HG03196 (cell line): ENCODE measurements at regions not wholly inside any gene's neighbourhood (a gene's known extent, or its start where the extent isn't known, plus 50 kb on each side); places are given as distances from the start of the nearest gene placed in this dataset.
A peak's percentile ranks its signal among the peaks of the same experiment; 100 is the strongest.
"Not testable (repeated sequence)": the region's sequence is repeated elsewhere in the genome, so short reads cannot be mapped to it uniquely, and the experiment has no call there.

Experiments
- ATAC-seq: cut with Tn5 transposase; IDR thresholded peaks from one replicate; pipeline ENCODE4 v1.9.1; 2021; ENCODE audit not compliant: unreplicated experiment

DNA sequence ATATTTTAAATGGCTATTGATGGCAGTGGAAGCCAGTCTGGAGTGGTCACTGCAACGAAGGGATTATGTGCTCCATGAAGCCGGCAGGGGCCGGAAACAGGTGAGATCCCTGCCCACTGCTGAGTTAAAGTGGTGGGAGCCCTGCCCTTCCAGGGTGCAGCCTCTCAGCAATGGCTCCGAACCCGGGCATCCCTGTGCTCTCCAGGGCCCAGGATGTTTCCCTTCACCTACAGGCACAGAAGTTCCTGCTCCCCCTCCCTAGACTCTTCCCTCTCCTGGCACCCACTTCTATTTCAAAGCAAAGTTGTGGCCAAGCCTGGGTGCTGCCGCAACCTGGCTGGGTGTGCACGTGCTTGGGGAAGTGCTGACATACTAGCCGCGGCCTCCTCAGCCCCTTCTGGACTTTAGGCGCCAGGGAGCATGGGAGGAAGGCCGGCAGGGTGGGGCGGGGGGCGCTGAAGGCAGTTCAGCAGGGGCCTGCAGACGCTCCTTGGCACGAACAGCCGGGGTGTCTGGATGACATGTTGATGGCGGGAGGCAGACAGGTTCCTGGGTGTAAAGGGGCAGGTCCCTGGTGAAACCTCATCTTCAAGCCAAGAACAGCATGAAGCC is 452.3 kb downstream of the HTR1B start:
- no peak for ATAC-seq

DNA sequence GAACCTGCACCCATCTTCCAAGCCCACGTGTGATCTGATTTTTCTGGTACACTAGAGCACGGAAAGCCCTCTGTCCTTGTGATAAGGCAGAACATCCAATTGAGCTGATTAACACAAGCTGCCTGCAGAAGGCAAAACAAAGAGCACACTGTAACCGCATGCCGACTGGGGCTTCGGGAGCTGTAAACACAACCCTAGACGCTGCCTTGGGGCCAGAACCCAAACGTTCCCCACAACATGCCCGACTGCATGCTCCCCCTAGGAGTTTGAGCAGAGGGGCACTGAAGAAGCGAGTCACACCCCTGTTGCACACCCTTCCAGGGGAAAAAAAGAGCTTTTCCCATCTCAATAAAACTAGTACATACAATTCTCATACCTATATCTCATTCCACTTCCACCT is 470.7 kb downstream of the HTR1B start:
- no peak for ATAC-seq

DNA sequence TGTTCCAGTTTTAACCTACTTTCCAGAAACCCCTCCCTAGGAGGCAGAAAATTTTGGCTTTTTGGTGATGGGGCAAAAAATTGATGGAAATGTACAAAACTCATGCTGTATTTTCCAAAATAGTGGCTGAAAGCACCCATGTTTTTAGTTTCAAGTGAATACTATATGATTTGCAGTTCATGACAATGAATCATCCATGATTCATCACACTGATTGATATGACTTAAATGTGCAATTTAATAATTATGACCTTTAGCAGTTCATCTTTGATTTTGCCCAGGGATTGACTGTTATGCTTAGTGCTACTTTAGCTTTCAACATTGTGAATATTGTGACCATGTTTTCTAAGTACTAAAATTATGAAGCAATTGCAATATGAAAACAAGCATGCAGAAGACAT is 478.7 kb downstream of the HTR1B start:
- no peak for ATAC-seq

DNA sequence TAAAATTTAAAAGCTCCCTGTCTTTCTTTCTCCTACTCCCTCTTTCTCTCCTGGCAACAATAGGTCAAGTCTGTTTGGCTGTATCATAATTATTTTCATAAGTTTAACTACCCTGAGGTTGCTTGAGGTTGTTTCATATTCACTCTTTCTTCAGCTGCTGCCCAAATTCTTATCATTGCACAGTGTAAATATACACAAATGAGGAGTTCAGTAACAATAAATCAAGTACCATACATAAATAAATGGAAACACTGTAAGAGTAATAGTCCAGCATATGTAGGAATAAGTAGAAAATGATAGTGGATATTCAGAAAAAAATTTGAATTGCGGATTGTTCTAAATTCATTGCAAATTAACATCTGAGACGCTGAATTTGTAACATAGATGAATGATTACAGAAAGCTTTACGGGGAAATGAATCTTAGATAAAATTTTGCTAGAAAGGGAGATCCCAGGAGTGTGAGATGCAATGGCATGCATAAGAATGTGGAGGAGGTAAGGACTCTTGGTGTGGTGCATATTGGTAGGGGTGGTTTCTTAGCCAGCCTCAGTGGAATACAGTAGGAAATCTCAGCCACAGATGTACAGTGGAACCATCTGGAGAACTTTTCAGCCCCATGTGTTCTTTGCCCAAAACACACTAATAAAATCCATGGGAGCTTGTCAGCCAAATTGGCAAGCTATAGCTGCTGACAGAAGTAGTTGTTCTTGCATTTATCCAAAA is 480.7 kb downstream of the HTR1B start:
- no peak for ATAC-seq

DNA sequence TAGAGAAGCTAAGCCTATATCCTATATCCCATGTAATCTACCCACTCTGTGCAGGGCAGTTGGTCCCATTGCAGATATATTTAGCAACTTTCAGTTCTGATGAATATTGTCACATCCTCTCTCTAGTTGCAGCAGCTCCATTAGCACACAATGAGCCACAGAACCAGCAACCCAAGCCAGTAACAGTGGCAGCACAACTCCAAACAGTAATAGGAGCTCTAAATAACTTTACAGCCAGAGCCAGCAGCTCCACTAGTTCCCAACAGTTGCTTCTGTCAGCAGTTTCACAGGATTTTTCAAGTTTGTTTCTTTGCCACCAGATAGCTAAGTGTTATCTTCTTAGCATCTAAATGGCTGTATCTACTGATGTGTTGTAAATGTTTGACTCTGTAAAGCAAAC is 490.8 kb downstream of the HTR1B start:
- ATAC-seq: no peak

DNA sequence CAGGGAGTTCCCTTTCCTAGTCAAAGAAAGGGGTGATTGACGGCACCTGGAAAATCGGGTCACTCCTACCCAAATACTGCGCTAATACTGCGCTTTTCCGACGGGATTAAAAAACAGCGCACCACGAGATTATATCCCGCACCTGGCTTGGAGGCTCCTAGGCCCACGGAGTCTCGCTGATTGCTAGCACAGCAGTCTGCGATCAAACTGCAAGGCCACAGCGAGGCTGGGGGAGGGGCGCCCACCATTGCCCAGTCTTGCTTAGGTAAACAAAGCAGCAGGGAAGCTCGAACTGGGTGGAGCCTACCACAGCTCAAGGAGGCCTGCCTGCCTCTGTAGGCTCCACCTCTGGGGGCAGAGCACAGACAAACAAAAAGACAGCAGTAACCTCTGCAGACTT is 504.1 kb downstream of the HTR1B start:
- ATAC-seq: not testable (repeated sequence)

DNA sequence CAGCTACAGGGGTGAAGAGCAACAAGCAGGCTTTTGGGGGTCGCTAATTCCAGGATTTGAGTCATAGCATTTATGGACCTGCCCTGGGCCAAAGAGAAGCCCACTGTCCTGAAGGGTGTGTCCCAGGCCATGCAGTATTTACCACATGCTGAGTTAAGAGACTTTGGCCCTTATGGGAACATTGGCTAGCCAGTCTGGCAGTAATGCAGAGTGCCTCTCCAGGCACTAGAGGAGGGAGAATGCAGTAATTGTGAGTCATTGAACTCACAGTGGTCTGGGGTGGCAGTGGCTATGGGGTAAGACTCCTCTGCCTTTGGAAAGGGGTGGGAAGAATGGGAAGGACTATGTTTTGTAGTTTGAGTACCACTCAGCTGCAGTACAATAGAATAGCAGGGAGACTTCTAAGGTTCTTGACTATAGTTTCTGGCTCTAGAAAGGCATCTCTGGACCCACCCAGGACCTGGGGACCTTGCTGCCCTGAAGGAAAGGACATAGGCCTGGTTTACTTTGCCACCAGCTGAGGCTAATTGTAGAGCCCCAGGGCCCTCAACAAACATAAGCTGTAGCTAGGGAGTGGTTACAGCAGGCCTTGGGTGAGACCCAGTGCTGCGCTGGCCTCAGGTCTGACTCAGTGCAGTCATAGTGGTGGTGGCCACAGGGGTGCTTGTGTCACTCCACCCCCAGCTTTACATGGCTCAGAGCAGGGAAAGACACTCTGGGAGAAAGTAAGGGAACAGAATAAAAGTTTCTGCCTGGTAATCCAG is 520.9 kb downstream of the HTR1B start:
- no peak for ATAC-seq

DNA sequence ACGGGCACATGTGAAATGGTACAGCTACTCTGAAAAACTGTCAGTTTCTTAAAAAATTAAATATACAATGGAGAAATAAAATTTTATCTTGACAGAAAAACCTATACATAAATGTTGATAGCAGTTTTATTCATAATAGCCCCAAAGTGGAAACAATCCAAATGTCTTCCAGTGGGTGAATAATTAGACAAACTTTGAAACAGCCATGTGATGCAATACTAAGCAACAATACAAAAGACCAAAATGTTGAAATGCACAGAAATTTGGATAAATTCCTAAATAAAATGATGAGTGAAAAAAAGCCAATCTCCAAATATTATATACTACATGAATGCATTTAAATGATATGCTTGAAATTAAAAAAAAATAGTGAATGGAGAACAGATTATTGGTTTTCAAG is 523.1 kb downstream of the HTR1B start:
- ATAC-seq: no peak

DNA sequence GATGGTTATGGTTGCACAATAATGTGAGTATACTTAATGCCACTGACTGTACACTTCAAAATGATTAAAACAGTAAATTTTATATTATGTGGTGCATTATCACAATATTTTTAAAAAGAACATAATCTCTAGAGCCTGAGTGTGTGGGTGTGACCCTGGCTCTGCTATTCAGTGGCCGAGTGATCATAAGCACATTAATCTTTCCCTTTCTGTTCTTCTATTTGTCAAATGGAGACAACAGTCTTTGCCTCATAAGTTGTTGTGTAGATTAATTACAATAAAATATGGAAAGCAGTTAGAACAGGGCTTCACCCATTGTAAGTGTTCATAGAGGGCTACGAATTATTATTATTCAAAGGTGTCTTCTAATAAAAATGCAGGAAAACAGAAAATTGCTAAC is 548.6 kb downstream of the HTR1B start:
- ATAC-seq: no peak

DNA sequence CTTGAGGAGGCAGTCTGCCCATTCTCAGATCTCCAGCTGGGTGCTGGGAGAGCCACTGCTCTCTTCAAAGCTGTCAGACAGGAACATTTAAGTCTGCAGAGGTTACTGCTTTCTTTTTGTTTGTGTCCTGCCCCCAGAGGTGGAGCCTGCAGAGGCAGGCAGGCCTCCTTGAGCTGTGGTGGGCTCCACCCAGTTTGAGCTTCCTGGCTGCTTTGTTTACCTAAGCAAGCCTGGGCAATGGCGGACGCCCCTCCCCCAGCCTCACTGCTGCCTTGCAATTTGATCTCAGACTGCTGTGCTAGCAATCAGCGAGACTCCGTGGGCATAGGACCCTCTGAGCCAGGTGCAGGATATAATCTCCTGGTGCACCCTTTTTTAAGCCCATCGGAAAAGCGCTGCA is 557.8 kb downstream of the HTR1B start:
- ATAC-seq: not testable (repeated sequence)

DNA sequence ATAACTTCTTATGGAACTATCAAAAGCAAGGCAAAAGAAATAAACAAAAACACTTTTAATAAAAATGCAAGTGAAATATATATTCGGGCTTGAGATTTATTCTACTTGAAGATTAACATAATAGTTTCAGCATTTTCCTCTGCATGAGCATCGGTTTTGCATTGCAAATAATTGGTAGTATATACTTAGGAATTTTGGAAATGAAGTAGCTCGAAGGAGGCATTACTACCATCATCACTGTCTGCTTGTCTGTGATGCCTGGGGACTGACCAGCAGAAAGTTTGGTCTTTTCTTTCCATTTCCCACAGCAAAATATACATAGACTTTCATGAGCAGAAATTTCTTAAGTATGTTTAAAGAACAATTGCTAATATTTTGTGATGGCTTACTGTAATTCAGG is 570.7 kb downstream of the HTR1B start:
- no peak for ATAC-seq

DNA sequence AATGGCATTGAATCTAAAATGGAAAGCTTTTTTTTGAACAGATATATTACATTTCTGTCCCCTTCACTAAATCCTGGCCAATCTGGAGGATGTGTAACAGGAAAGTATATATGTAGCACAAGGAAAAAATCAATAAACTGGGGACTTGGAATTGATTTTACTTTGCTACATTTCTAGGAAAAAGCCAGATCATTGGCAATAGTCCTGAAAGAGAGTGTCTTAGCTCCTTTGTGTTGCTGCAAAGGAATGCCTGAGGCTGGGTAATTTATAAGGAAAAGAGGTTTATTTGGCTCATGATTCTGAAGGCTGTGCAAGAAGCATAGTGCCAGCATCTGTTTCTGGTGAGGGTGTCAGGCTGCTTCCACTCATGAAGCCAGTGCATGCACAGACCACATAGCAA is 574.9 kb downstream of the HTR1B start:
- ATAC-seq: no peak

DNA sequence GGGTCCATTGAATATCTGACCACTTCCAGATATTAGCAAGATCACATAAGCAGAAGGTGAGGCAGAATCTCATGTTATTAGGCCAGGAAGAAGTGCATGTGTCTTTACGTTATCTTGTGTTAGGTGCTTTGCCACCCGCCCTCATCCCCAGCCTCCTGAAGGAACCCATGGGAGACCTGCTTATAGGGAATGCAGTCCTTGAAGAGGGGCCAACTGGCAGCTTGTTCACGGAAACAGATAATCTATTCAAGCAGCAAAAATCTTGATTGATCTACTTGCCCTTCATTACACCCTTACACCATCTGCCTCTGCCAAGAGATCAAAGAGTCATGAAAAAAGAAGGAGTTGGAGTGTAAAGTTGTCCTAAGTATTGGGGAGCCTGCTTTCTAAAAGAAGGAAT is 576.4 kb downstream of the HTR1B start:
- ATAC-seq: no peak

DNA sequence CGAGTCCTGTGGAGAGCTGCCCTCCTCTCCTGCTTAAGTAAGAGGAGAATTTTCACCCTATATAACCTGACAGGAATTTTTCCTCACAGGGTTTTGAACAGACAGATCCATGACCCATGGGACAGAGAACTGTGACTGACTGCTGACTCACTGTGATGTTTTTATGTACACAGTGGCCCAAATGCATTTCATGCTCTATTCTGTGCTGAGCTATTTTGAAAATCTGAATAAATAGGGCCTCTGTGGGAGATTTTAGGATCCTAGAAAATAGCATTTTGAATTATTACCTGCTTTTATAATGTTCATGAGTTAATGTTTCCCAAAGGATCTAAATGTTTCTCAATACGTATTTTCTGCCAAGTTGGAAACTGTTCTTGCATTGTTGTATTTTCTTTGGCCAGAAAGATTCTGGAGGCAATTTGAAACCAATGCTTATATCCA is 577.4 kb downstream of the HTR1B start:
- ATAC-seq: no peak

DNA sequence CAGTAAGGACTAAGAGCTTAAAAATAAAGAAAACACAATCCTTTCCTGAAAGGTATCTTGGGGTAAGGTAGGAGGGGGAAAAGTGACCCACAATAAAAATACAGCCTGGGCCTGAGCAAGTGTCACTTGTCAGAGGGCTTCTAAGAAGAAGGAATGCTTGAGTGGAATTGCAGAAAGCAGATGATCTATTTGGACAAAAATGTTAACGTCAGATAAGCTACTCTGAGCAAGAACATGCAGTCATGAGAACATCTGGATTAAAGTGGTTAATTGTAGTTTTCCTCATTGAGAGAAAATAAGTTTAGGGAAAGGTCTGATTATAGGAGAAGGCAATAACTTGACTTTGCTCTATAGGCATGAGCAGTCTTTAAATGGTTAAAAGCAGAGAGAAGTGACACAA is 581.9 kb downstream of the HTR1B start:
- no peak for ATAC-seq

DNA sequence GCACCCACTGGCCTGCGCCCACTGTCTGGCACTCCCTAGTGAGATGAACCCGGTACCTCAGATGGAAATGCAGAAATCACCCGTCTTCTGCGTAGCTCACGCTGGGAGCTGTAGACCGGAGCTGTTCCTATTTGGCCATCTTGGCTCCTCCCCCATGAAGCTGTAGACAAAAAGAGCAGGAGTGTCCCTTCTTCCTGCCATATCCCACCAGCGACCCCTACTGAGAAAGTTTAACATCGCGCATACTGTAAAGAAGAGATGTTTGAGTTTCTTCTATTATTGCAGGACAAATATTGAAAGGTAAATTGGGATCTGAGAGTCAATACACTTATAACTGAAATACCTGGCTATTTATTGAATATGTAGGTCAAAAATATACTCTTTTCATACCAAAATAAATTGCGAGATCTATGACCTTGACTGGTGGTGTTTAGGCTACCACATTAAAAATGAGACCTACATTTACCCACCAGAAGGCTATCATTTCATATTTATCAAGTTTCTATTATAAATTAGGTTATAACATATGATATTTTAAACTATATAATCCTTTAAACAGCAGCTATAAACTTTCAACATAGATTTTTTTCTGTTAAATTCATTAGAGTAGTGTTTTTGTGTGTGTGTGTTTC is 586.3 kb downstream of the HTR1B start:
- ATAC-seq: no peak

DNA sequence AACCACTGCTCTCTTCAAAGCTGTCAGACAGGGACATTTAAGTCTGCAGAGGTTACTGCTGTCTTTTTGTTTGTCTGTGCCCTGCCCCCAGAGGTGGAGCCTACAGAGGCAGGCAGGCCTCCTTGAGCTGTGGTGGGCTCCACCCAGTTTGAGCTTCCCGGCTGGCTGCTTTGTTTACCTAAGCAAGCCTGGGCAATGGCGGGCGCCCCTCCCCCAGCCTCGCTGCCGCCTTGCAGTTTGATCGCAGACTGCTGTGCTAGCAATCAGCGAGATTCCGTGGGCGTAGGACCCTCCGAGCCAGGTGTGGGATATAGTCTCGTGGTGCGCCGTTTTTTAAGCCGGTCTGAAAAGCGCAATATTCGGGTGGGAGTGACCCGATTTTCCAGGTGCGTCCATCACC is 586.9 kb downstream of the HTR1B start:
- ATAC-seq: not testable (repeated sequence)

DNA sequence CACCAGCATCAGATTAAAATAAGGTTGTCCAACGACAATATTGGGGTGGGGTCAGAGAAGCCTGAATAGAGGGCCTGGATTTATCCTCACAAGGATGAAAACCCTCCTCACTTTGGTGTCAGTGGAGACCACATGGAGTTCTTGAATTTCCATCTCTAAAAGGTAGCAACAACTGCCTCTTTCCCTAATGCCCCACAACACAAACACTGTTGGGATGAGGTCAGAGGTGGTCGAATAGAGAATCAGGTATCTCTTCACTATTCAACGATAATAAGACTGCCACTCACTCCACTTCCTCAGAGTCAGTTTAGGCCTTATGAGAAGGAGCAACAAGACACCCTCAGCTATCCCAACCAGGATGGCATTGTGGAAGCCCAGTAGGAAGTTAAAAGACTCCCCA is 596.1 kb downstream of the HTR1B start:
- ATAC-seq: no peak

DNA sequence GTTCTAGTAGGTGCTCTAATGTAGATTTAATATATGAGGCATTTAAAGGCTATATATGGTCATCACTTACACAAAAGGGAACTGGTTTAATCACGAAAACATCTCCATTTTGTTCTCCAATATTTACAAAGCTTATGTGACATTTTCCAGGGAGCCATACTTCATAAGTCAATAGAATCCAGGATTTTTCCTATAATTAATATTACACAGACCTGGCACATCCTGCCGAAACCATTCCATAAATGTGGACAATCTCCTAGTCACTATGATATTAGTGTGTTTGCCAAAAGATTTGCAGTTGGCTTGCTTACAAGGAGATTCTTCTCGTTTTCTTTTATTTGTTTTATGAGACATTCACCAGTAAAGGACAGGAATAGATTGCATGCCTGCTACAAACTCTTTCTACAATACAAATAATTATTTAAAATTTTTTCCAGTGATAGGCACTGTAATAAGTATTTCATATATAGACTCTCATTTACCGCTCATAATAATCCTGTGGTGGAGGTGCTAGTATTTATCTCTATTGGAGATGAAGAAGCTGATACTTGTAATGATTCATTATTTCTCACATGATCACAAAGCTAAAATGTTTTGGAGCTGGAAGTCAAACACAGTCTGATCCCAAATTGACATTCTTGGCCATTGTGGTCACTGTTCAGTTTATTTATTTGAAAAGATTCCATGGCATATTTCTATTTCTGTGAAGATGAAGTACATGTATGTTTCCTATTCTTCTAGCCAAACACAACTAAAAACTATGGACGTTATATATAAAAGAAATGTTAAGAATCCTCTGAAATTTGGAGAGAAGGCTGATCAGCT is 597.0 kb downstream of the HTR1B start:
- no peak for ATAC-seq

DNA sequence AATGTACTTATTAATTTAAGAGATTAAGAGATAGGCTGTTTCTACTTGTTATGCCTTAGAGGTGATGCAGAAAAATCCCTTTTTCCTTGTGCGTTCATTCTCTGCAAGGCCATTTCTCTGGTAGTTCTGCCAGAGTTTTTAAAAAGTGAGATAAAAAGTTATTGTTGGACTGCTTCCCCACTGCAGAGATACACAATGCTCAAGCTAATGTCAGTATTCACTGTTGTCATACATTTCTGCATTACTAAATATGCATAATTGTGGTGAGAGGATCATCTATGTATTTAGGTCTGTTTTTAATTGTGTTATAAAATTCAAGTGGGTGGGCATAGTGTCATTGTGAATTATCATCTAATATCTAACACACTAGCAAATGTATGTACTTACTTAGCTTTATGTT is 600.4 kb downstream of the HTR1B start:
- ATAC-seq: no peak

DNA sequence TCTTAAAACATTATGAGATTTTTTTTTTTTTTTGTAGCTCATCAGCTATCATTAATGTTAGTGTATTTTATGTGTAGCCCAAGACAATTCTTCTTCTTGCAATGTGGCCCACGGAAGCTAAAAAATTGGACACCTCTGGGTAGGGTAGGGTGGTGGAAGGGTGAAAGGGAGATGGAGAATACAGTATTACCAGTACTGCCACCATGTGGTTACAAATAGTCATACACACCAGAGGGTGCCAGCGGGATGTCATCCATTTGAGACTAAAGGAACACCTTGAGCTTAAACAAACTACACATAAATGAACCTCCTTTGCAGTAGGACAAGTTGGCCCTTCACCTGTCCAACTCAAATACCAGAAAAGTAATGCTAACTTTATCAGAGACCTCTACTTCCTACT is 601.9 kb downstream of the HTR1B start:
- peak; percentile 58 for ATAC-seq
